Brain microvascular endothelial cell (primary cell): ENCODE measurements at regions not wholly inside any gene's neighbourhood (a gene's known extent, or its start where the extent isn't known, plus 50 kb on each side); places are given as distances from the start of the nearest gene placed in this dataset.

Experiments used
- DNase-seq: peaks from one replicate; pipeline ENCODE4 v3.0.0-alpha.2; 2020
- H3K27ac ChIP-seq: fragments of 250-450 bp; sonication (Bioruptor Pico); 2 replicates; pipeline ENCODE4 v1.5.1; 2020; ENCODE audit warnings: mild to moderate bottlenecking, moderate library complexity
- H3K27me3 ChIP-seq: fragments of 250-450 bp; sonication (Bioruptor Pico); replicated peaks from 2 replicates; pipeline ENCODE4 v1.5.1; 2020; ENCODE audit warnings: mild to moderate bottlenecking
- H3K36me3 ChIP-seq: fragments of 250-450 bp; sonication (Bioruptor Pico); replicated peaks from 2 replicates; pipeline ENCODE4 v1.5.1; 2020; ENCODE audit warnings: mild to moderate bottlenecking
- H3K4me3 ChIP-seq: 2 replicates; pipeline ENCODE4 v1.5.1; 2011; ENCODE audit warnings: low read depth, mild to moderate bottlenecking, control low read depth, low read length, moderate library complexity
- in situ Hi-C: cut with HindIII; loops from 2 replicates; pipeline ENCODE4 v1.10.0; 2017; ENCODE audit warnings: low sequenced_read_pairs, low pct_ligation_motif_present
- TF ChIP-seq, protein P1 (sequence below): IDR thresholded peaks from 2 replicates; pipeline ENCODE4 v1.5.1; 2011; ENCODE audit warnings: low read depth, mild to moderate bottlenecking, moderate library complexity, low read length, control low read depth, inconsistent platforms; ENCODE audit errors: missing control alignments

- Histone ChIP-seq H3K27me3 (no peaks in the 10 kb centered on the region), H3K36me3 (no peaks in the 10 kb centered on the region), H3K27ac (no peak overlapping the region), H3K4me3 (no peak overlapping the region)
- in situ Hi-C loops, result no loop called here
- no peak for DNase-seq
- TF ChIP-seq, protein P1, sequence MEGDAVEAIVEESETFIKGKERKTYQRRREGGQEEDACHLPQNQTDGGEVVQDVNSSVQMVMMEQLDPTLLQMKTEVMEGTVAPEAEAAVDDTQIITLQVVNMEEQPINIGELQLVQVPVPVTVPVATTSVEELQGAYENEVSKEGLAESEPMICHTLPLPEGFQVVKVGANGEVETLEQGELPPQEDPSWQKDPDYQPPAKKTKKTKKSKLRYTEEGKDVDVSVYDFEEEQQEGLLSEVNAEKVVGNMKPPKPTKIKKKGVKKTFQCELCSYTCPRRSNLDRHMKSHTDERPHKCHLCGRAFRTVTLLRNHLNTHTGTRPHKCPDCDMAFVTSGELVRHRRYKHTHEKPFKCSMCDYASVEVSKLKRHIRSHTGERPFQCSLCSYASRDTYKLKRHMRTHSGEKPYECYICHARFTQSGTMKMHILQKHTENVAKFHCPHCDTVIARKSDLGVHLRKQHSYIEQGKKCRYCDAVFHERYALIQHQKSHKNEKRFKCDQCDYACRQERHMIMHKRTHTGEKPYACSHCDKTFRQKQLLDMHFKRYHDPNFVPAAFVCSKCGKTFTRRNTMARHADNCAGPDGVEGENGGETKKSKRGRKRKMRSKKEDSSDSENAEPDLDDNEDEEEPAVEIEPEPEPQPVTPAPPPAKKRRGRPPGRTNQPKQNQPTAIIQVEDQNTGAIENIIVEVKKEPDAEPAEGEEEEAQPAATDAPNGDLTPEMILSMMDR, result no peak
Observed at GRCh38 chr2:83908750-83909149, 550.3 kb downstream of the SUCLG1 start.

GRCh38 chr2:83901317-83901716 is 557.8 kb downstream of the SUCLG1 start:
- in situ Hi-C loops, result no loop called here
- H3K27me3 ChIP-seq, result no peaks in the 10 kb centered on the region
- TF ChIP-seq, protein P1, result no peak
- DNase-seq, result no peak
- H3K4me3 ChIP-seq, result no peak overlapping the region
- no peaks in the 10 kb centered on the region for H3K36me3 ChIP-seq
- H3K27ac ChIP-seq, result no peak overlapping the region

DNA sequence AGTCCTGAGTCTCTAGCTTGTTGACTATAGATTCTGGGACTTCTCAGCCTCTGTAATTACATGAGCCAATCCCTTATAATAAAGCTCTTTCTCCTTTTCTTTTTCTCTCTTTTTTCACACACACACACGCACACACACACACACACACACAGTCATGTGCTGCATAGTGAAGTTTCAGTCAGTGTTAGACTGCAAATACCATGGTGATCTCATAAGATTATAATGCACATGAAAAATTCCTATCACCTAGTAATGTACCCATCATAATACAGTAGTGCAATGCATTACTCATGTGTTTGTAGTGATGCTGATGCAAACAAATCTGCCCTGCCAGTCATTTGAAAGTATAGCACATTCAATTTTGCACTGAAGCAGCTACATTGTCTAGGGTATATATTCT is 558.2 kb downstream of the SUCLG1 start:
- TF ChIP-seq, protein P1, result no peak
- peak; percentile 1 for DNase-seq
- Histone ChIP-seq H3K4me3 (no peak overlapping the region), H3K27me3 (no peaks in the 10 kb centered on the region), H3K27ac (no peak overlapping the region), H3K36me3 (no peaks in the 10 kb centered on the region)
- in situ Hi-C loops, result no loop called here

DNA sequence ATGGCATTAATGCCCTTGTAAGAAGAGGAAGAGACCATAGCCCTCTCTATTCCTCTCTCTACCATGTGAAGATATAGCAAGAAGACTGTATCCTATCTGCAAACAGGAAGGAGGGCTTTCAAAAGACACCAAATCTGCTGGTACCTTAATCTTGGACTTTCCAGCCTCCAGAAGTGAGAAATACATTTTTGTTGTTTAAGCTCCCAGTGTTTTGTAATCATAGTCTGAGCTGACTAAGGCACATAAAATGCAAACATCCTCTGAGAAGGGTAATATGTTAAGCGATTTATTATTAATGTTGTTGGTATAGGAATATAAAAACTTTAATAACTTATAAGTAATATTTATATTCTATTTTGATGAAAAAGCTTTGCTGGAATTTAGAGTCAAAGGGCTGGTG is 559.8 kb downstream of the SUCLG1 start:
- TF ChIP-seq, protein P1, result no peak
- Histone ChIP-seq H3K4me3 (no peak overlapping the region), H3K27ac (no peak overlapping the region), H3K36me3 (no peaks in the 10 kb centered on the region), H3K27me3 (no peaks in the 10 kb centered on the region)
- in situ Hi-C loops, result no loop called here
- no peak for DNase-seq

DNA sequence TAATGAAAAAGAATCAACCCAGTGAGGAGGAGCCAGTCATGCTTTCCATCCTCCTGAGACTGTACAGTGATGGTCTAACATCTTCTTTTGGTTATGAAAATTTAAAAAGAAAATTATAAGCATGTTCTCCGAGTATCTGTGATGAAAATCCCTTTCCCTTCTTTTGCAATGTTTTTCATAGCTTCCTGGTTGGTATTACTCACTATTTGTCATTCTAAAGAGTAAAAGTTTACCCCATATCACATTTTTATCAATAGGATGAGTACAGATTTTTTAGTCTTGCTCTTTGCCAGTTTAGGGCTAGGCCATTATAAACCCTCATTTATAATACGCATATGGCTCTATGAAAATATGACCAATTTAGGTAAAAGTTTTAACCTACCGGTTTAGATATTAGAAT is 564.1 kb downstream of the SUCLG1 start:
- TF ChIP-seq, protein P1, result no peak
- H3K27me3 ChIP-seq, result no peaks in the 10 kb centered on the region
- H3K36me3 ChIP-seq, result no peaks in the 10 kb centered on the region
- no peak for DNase-seq
- in situ Hi-C loops, result no loop called here
- H3K4me3 ChIP-seq, result no peak overlapping the region
- no peak overlapping the region for H3K27ac ChIP-seq

GRCh38 chr2:83887757-83888156 is 571.3 kb downstream of the SUCLG1 start:
- H3K36me3 ChIP-seq, result no peaks in the 10 kb centered on the region

More at GRCh38 chr2:83887757-83888156, 571.3 kb downstream of the SUCLG1 start:
- Histone ChIP-seq H3K4me3 (no peak overlapping the region), H3K27ac (no peak overlapping the region), H3K27me3 (no peaks in the 10 kb centered on the region)
- DNase-seq, result no peak
- TF ChIP-seq, protein P1, result no peak
- in situ Hi-C loops, result no loop called here
